NT2/D1 (cell line): ENCODE measurements at regions not wholly inside any gene's neighbourhood (a gene's known extent, or its start where the extent isn't known, plus 50 kb on each side); places are given as distances from the start of the nearest gene placed in this dataset.

Experiments
- DNase-seq: peaks from one replicate; pipeline ENCODE4 v3.0.0-alpha.2; 2011; ENCODE audit warnings: low read depth, low spot score
- H3K27me3 ChIP-seq: 2 replicates; pipeline ENCODE4 v1.6.0; 2011; ENCODE audit warnings: mild to moderate bottlenecking; ENCODE audit not compliant: insufficient read length, insufficient read depth
- H3K36me3 ChIP-seq: 2 replicates; pipeline ENCODE4 v1.6.1; 2011; ENCODE audit warnings: mild to moderate bottlenecking, low read length, mixed read lengths; ENCODE audit not compliant: insufficient read depth, insufficient read length
- H3K4me1 ChIP-seq: 2 replicates; pipeline ENCODE4 v1.5.1; 2011; ENCODE audit not compliant: insufficient read depth, insufficient read length
- H3K4me3 ChIP-seq: 2 replicates; pipeline ENCODE4 v1.5.1; 2011; ENCODE audit warnings: low read depth; ENCODE audit not compliant: insufficient read length
- H3K9ac ChIP-seq: 2 replicates; pipeline ENCODE4 v1.6.0; 2011; ENCODE audit warnings: low read depth; ENCODE audit not compliant: insufficient read length
- H3K9me3 ChIP-seq: 2 replicates; pipeline ENCODE4 v1.5.1; 2011; ENCODE audit warnings: mild to moderate bottlenecking, low read length; ENCODE audit not compliant: insufficient read depth
- SUZ12 ChIP-seq: IDR thresholded peaks from 2 replicates; pipeline ENCODE4 v1.6.1; 2011; ENCODE audit not compliant: insufficient read length, insufficient read depth; ENCODE audit errors: extremely low read depth
- YY1 ChIP-seq: IDR thresholded peaks from 2 replicates; pipeline ENCODE4 v1.6.1; 2011; ENCODE audit not compliant: insufficient read length, insufficient read depth
- ZNF274 ChIP-seq: IDR thresholded peaks from 2 replicates; pipeline ENCODE4 v1.6.1; 2011; ENCODE audit warnings: mild to moderate bottlenecking, low read depth, low read length

GRCh38 chr16:51880776-51881175 is 666.2 kb downstream of the TOX3 start:
- H3K9me3 ChIP-seq = no peaks in the 10 kb centered on the region
- H3K4me1 ChIP-seq = no peaks in the 10 kb centered on the region
- no peak overlapping the region for H3K9ac ChIP-seq
- TF ChIP-seq SUZ12 (no peak), YY1 (no peak), ZNF274 (no peak)
- no peak overlapping the region for H3K4me3 ChIP-seq
- H3K27me3 ChIP-seq = no peaks in the 10 kb centered on the region
- no peak for DNase-seq
- no peaks in the 10 kb centered on the region for H3K36me3 ChIP-seq

GRCh38 chr16:51877686-51878085 is 669.3 kb downstream of the TOX3 start:
- H3K27me3 ChIP-seq = no peaks in the 10 kb centered on the region
- no peak for TF ChIP-seq YY1
- no peak for TF ChIP-seq ZNF274
- no peak for TF ChIP-seq SUZ12

GRCh38 chr16:51876934-51877333 is 670.0 kb downstream of the TOX3 start:
- no peak overlapping the region for H3K9ac ChIP-seq
- no peak overlapping the region for H3K4me3 ChIP-seq
- H3K9me3 ChIP-seq = no peaks in the 10 kb centered on the region
- TF ChIP-seq SUZ12 (no peak), ZNF274 (no peak), YY1 (no peak)
- DNase-seq = no peak
- H3K27me3 ChIP-seq = no peaks in the 10 kb centered on the region
- H3K4me1 ChIP-seq = no peaks in the 10 kb centered on the region
- no peaks in the 10 kb centered on the region for H3K36me3 ChIP-seq

More at GRCh38 chr16:51877686-51878085, 669.3 kb downstream of the TOX3 start:
- Histone ChIP-seq H3K36me3 (no peaks in the 10 kb centered on the region), H3K9ac (no peak overlapping the region), H3K4me3 (no peak overlapping the region), H3K9me3 (no peaks in the 10 kb centered on the region), H3K4me1 (no peaks in the 10 kb centered on the region)
- DNase-seq = no peak

GRCh38 chr16:51876601-51876875 is 670.4 kb downstream of the TOX3 start:
- DNase-seq = no peak
- no peaks in the 10 kb centered on the region for H3K27me3 ChIP-seq
- H3K4me1 ChIP-seq = no peaks in the 10 kb centered on the region
- H3K9ac ChIP-seq = no peak overlapping the region
- H3K4me3 ChIP-seq = no peak overlapping the region
- TF ChIP-seq YY1 (no peak), SUZ12 (no peak), ZNF274 (no peak)
- no peaks in the 10 kb centered on the region for H3K9me3 ChIP-seq
- no peaks in the 10 kb centered on the region for H3K36me3 ChIP-seq

GRCh38 chr16:51875834-51876600 is 670.9 kb downstream of the TOX3 start:
- Histone ChIP-seq H3K9ac (no peak overlapping the region), H3K4me1 (no peaks in the 10 kb centered on the region), H3K27me3 (no peaks in the 10 kb centered on the region), H3K4me3 (no peak overlapping the region), H3K36me3 (no peaks in the 10 kb centered on the region), H3K9me3 (no peaks in the 10 kb centered on the region)
- no peak for TF ChIP-seq YY1
- TF ChIP-seq ZNF274 = no peak
- TF ChIP-seq SUZ12 = no peak
- DNase-seq = no peak

- Histone ChIP-seq H3K9me3 (no peaks in the 10 kb centered on the region), H3K4me3 (no peak overlapping the region), H3K27me3 (no peaks in the 10 kb centered on the region), H3K4me1 (no peaks in the 10 kb centered on the region), H3K36me3 (no peaks in the 10 kb centered on the region), H3K9ac (no peak overlapping the region)
- DNase-seq = no peak
- TF ChIP-seq ZNF274 = no peak
These were observed 674.4 kb downstream of the TOX3 start for GRCh38 chr16:51872524-51872923.

GRCh38 chr16:51870296-51870854 is 676.6 kb downstream of the TOX3 start:
- Histone ChIP-seq H3K4me1 (no peaks in the 10 kb centered on the region), H3K9ac (no peak overlapping the region), H3K4me3 (no peak overlapping the region), H3K36me3 (no peaks in the 10 kb centered on the region), H3K27me3 (no peaks in the 10 kb centered on the region), H3K9me3 (no peaks in the 10 kb centered on the region)
- no peak for DNase-seq
- TF ChIP-seq YY1 (no peak), ZNF274 (no peak), SUZ12 (no peak)
